Pancreas (tissue), 10 donors: ENCODE measurements at regions not wholly inside any gene's neighbourhood (a gene's known extent, or its start where the extent isn't known, plus 50 kb on each side); places are given as distances from the start of the nearest gene placed in this dataset.

Experiments
- ATAC-seq, 4 donors: fragments of 200-7000 bp; cut with Tn5 transposase; one replicate each; pipeline versions ENCODE4 v1.8.0 to v1.9.1; 2020; ENCODE audit warnings: mild to moderate bottlenecking in 4 of 4, moderate library complexity in 4 of 4
- DNase-seq, 6 donors: peaks; one replicate each; pipeline ENCODE4 v3.0.0-alpha.2; 2020
- FAIRE-seq: peaks from 2 replicates; lab custom pipeline; 2012; peaks lifted over from hg19 to GRCh38; lab: Jason Lieb, UNC
- H3K27ac ChIP-seq, 4 donors: fragments of 200-600 bp; sonication (generic); 1 replicate in 3 of 4; 2 replicates in 1 of 4; pipeline versions ENCODE4 v1.5.0 to v1.8.0; 2020
- H3K27me3 ChIP-seq, 4 donors: fragments of 200-600 bp; one replicate each; pipeline ENCODE4 v1.8.0; 2021
- H3K36me3 ChIP-seq, 3 donors: fragments of 200-600 bp; sonication (generic) in 1 of 3; one replicate each; pipeline versions ENCODE4 v1.5.0 to v1.8.0; 2020 to 2021
- H3K4me1 ChIP-seq, 3 donors: fragments of 200-600 bp; one replicate each; pipeline ENCODE4 v1.8.0; 2021
- H3K4me3 ChIP-seq, 4 donors: fragments of 200-600 bp; sonication (generic) in 2 of 4; one replicate each; pipeline versions ENCODE4 v1.5.0 to v1.8.0; 2020 to 2021
- H3K9me3 ChIP-seq, 4 donors: fragments of 200-600 bp; one replicate each; pipeline ENCODE4 v1.8.0; 2021
- CTCF ChIP-seq, 4 donors: fragments of 200-600 bp; sonication (generic) in 3 of 4; IDR thresholded peaks; one replicate each; pipeline versions ENCODE4 v1.5.0 to v1.8.0; 2021; ENCODE audit warnings: antibody characterized with exemption in 4 of 4
- WGBS, 2 donors: extraction: QIAGEN DNeasy Blood & Tissue Kit; methylation state at CpG; one replicate each; pipeline ENCODE4 v1.1.7; 2013; 5-methylcytosine and 5-hydroxymethylcytosine counted together
- intact Hi-C, 3 donors: fragments of 100-400 bp; cut with DNase I; formaldehyde crosslinking; loops; one replicate each; pipeline versions ENCODE4 v1.11.1 to v1.14.2; 2022
- donor health status: healthy with polysubstance abuse.
- donor health status: DM: no; HTN: no; CAD: no; lungs with moderate emphysema.
- donor health status: DM: no; HTN: no; CAD: no.
- donor health status: control.
- donor health status: control.
- donor health status: Bipolar disorder and iron deficiency.
- donor health status: DM: yes; HTN: yes; CAD: no.
- donor health status: DM: no; HTN: no; CAD: no.
- donor health status: DM: no; HTN: no; CAD: no.
- donor health status: DM: yes; HTN: yes; CAD: no.

GRCh38 chr7:113285411-113285810, 167.1 kb upstream of the SMIM30 start:
- 79 to 94% methylated on average over 3 of the region's 3 CpGs for WGBS, 2 donors
- Histone ChIP-seq H3K27me3 (no peaks in the 10 kb centered on the region), H3K4me3 (no peak overlapping the region), H3K27ac (no peak overlapping the region), H3K36me3 (no peaks in the 10 kb centered on the region), H3K9me3 (no peaks in the 10 kb centered on the region), H3K4me1 (no peaks in the 10 kb centered on the region)
- no peak for TF ChIP-seq CTCF (IDR thresholded peaks at IDR 0.05)
- intact Hi-C loops = no loop called here
- no peak for ATAC-seq
- DNase-seq = no peak
- FAIRE-seq = no peak

GRCh38 chr7:113283861-113284260, 165.5 kb upstream of the SMIM30 start:
- no peaks in the 10 kb centered on the region for H3K36me3 ChIP-seq
- no peak for ATAC-seq
- H3K27me3 ChIP-seq = no peaks in the 10 kb centered on the region
- no peaks in the 10 kb centered on the region for H3K9me3 ChIP-seq
- intact Hi-C loops = no loop called here
- no peak for FAIRE-seq
- no peaks in the 10 kb centered on the region for H3K4me1 ChIP-seq
- TF ChIP-seq CTCF (IDR thresholded peaks at IDR 0.05) = no peak
- DNase-seq = no peak
- no peak overlapping the region for H3K27ac ChIP-seq
- H3K4me3 ChIP-seq = no peak overlapping the region

- no peak for ATAC-seq
- no peaks in the 10 kb centered on the region for H3K36me3 ChIP-seq
- H3K27ac ChIP-seq = no peak overlapping the region
- no peaks in the 10 kb centered on the region for H3K9me3 ChIP-seq
- intact Hi-C loops = no loop called here
- no peak for TF ChIP-seq CTCF (IDR thresholded peaks at IDR 0.05)
- no peak for FAIRE-seq
- no peak for DNase-seq
- WGBS, 2 donors = 94 to 95% methylated on average over 1 of the region's 1 CpG
- no peaks in the 10 kb centered on the region for H3K27me3 ChIP-seq
- no peaks in the 10 kb centered on the region for H3K4me1 ChIP-seq
- H3K4me3 ChIP-seq = no peak overlapping the region
These were observed 164.5 kb upstream of the SMIM30 start for GRCh38 chr7:113282875-113283274.

- DNase-seq (no peak), ATAC-seq (no peak), FAIRE-seq (no peak)
- TF ChIP-seq CTCF (IDR thresholded peaks at IDR 0.05) = no peak
- H3K36me3 ChIP-seq = no peaks in the 10 kb centered on the region
- no peaks in the 10 kb centered on the region for H3K4me1 ChIP-seq
- 58 to 79% methylated on average over 2 of the region's 2 CpGs for WGBS, 2 donors
- no peak overlapping the region for H3K4me3 ChIP-seq
- intact Hi-C loops = no loop called here
- H3K9me3 ChIP-seq = no peaks in the 10 kb centered on the region
- H3K27ac ChIP-seq = no peak overlapping the region
- H3K27me3 ChIP-seq = no peaks in the 10 kb centered on the region
These were observed 162.9 kb upstream of the SMIM30 start for GRCh38 chr7:113281223-113281622.

GRCh38 chr7:113279256-113279655, 160.9 kb upstream of the SMIM30 start:
- DNase-seq (no peak), ATAC-seq (no peak), FAIRE-seq (no peak)
- Histone ChIP-seq H3K27me3 (no peaks in the 10 kb centered on the region), H3K4me1 (no peaks in the 10 kb centered on the region), H3K27ac (no peak overlapping the region), H3K4me3 (no peak overlapping the region), H3K36me3 (no peaks in the 10 kb centered on the region), H3K9me3 (no peaks in the 10 kb centered on the region)
- no peak for TF ChIP-seq CTCF (IDR thresholded peaks at IDR 0.05)
- intact Hi-C loops = no loop called here
